Fibroblast of lung (primary cell): ENCODE measurements at regions not wholly inside any gene's neighbourhood (a gene's known extent, or its start where the extent isn't known, plus 50 kb on each side); places are given as distances from the start of the nearest gene placed in this dataset.
A peak's percentile ranks its signal among the peaks of the same experiment; 100 is the strongest.

ENCODE experiments used
- DNase-seq, 2 donors: peaks; one replicate each; pipeline versions ENCODE4 v3.0.0 to v3.0.0-alpha.2; 2010; ENCODE audit warnings: low read depth in 2 of 2
- H2AFZ ChIP-seq: 2 replicates; pipeline ENCODE4 v1.5.1; 2012; ENCODE audit warnings: low read length, control low read depth, inconsistent platforms
- H3K27ac ChIP-seq: 2 replicates; pipeline ENCODE4 v1.5.1; 2011; ENCODE audit warnings: low read length, control low read depth; ENCODE audit not compliant: insufficient read depth
- H3K27me3 ChIP-seq: 2 replicates; pipeline ENCODE4 v1.5.1; 2011; ENCODE audit warnings: mild to moderate bottlenecking, low read length; ENCODE audit not compliant: control insufficient read depth, insufficient read depth
- H3K36me3 ChIP-seq: 2 replicates; pipeline ENCODE4 v1.5.1; 2011; ENCODE audit warnings: low read length; ENCODE audit not compliant: control insufficient read depth, insufficient read depth
- H3K4me1 ChIP-seq: 2 replicates; pipeline ENCODE4 v1.5.1; 2011; ENCODE audit warnings: low read length; ENCODE audit not compliant: control insufficient read depth, insufficient read depth; ENCODE audit errors: extremely low read depth
- H3K4me2 ChIP-seq: 2 replicates; pipeline ENCODE4 v1.5.1; 2011; ENCODE audit warnings: low read length, control low read depth; ENCODE audit not compliant: insufficient read depth; ENCODE audit errors: extremely low read depth
- H3K4me3 ChIP-seq, 4 experiments: fragments of 200-600 bp in 1 of 4; sonication (generic) in 1 of 4; replicated peaks in 1 of 4; 2 replicates each; pipeline ENCODE4 v1.5.1; 2011 to 2016; ENCODE audit warnings: low read length in 4 of 4, low read depth in 3 of 4, mild to moderate bottlenecking in 3 of 4, control low read depth in 2 of 4, inconsistent platforms in 1 of 4, mixed read lengths in 1 of 4; ENCODE audit not compliant: insufficient read depth in 1 of 4; ENCODE audit errors: control extremely low read depth in 1 of 4
- H3K79me2 ChIP-seq: 2 replicates; pipeline ENCODE4 v1.5.1; 2012; ENCODE audit warnings: mild to moderate bottlenecking, low read length, inconsistent platforms; ENCODE audit not compliant: control insufficient read depth, insufficient read depth
- H3K9ac ChIP-seq: 2 replicates; pipeline ENCODE4 v1.5.1; 2011; ENCODE audit warnings: mild to moderate bottlenecking, low read length, control low read depth; ENCODE audit not compliant: insufficient read depth
- H3K9me3 ChIP-seq: 2 replicates; pipeline ENCODE4 v1.5.1; 2012; ENCODE audit warnings: low read depth, low read length; ENCODE audit not compliant: control insufficient read depth, insufficient read depth
- H4K20me1 ChIP-seq: 2 replicates; pipeline ENCODE4 v1.5.1; 2011; ENCODE audit warnings: low read length; ENCODE audit not compliant: control insufficient read depth, insufficient read depth; ENCODE audit errors: extremely low read depth
- EZH2 ChIP-seq: IDR thresholded peaks from 2 replicates; pipeline ENCODE4 v1.5.1; 2012; ENCODE audit warnings: low read length, control low read depth, mild to moderate bottlenecking; ENCODE audit errors: missing control alignments
- TF ChIP-seq, protein P1 (sequence below), 2 donors: IDR thresholded peaks in 1 of 2; conservative IDR thresholded peaks in 1 of 2; 1 replicate in 1 of 2; 2 replicates in 1 of 2; pipeline ENCODE4 v1.5.1; 2011 to 2012; ENCODE audit warnings: low read length in 2 of 2, control low read depth in 1 of 2, inconsistent platforms in 1 of 2, low read depth in 1 of 2, mild to moderate bottlenecking in 1 of 2

DNA sequence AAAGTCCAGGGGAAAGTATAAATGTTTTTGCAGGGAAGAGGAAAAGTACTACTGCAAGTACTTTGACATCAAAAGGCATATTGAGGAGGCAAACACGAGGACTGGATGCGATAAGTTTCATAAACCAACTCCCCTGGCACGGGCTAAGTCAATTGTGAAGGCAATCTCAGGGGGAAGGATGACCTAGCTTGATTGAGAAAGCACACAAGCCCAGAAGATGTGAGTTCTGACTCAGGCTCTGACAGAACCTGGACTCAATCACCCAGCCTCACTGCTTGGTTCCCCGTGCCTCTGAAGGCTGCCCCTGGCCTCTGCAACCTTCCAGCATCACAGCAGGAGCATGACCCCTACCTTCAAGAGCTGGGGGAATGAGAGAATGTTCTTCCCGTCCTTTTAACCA lies 93.2 kb upstream of the ZNF438 start:
- TF ChIP-seq, protein P1, sequence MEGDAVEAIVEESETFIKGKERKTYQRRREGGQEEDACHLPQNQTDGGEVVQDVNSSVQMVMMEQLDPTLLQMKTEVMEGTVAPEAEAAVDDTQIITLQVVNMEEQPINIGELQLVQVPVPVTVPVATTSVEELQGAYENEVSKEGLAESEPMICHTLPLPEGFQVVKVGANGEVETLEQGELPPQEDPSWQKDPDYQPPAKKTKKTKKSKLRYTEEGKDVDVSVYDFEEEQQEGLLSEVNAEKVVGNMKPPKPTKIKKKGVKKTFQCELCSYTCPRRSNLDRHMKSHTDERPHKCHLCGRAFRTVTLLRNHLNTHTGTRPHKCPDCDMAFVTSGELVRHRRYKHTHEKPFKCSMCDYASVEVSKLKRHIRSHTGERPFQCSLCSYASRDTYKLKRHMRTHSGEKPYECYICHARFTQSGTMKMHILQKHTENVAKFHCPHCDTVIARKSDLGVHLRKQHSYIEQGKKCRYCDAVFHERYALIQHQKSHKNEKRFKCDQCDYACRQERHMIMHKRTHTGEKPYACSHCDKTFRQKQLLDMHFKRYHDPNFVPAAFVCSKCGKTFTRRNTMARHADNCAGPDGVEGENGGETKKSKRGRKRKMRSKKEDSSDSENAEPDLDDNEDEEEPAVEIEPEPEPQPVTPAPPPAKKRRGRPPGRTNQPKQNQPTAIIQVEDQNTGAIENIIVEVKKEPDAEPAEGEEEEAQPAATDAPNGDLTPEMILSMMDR (conservative IDR thresholded peaks at IDR 0.05 in 1 of 2, IDR thresholded peaks at IDR 0.05 in 1 of 2; ENCODE audit: low read depth in 1 of 2, low read length in 2 of 2) = no peak
- no peak for TF ChIP-seq EZH2
- Histone ChIP-seq H3K27ac (no peak overlapping the region), H3K27me3 (no peaks in the 10 kb centered on the region), H3K36me3 (no peaks in the 10 kb centered on the region), H3K4me2 (no peak overlapping the region), H3K79me2 (no peaks in the 10 kb centered on the region), H3K9ac (no peak overlapping the region), H3K9me3 (no peaks in the 10 kb centered on the region), H3K4me3 (no peak overlapping the region), H2AFZ (no peak overlapping the region), H4K20me1 (no peaks in the 10 kb centered on the region), H3K4me1 (peaks cover 6% of the 10 kb centered on the region)
- DNase-seq = no peak

DNA sequence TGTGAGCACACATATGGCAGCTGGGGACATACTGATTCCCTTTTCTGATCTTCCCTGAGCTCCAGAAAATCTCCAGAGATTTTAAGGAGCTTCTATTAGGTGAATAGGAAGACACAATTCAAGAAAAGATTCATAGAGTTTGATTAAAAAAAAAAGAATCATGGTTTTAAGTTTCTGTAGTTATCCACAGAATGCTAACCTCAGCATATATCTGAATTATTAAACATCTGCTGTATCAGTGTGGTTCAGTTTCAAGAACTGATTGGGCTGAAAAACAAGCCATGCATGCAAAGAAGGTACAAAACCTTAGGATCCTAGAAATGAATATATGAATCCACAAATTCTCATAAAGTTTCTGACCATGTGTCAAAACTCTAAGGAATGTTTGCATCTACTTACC lies 94.1 kb upstream of the ZNF438 start:
- Histone ChIP-seq H3K4me1 (peaks cover 4% of the 10 kb centered on the region), H3K9me3 (no peaks in the 10 kb centered on the region), H3K27ac (no peak overlapping the region), H2AFZ (no peak overlapping the region), H3K9ac (no peak overlapping the region), H3K79me2 (no peaks in the 10 kb centered on the region), H3K4me3 (no peak overlapping the region), H3K27me3 (no peaks in the 10 kb centered on the region), H3K36me3 (no peaks in the 10 kb centered on the region), H3K4me2 (no peak overlapping the region), H4K20me1 (no peaks in the 10 kb centered on the region)
- DNase-seq = no peak
- TF ChIP-seq, protein P1 (conservative IDR thresholded peaks at IDR 0.05 in 1 of 2, IDR thresholded peaks at IDR 0.05 in 1 of 2; ENCODE audit: low read depth in 1 of 2, low read length in 2 of 2) = no peak
- no peak for TF ChIP-seq EZH2

DNA sequence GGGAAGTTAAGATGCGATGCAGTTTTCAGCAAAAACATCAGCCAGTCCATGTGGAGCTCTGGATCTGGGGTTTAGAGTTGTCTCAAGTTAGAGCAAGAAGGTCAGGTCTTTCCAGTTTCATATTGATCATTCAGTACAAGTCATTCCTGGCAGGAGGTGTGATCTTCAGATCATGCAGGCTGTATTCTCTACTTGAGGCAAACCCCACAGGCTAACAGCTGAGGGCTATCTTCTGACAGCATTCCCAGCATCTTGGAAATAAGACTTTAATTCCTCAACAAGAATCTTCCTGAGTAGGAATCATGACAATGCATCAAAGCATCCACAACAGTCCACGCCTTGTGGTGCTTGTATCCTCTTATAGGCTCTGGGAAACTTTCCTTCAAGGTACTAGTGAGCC lies 94.9 kb upstream of the ZNF438 start:
- peaks cover 3% of the 10 kb centered on the region for H3K4me1 ChIP-seq
- H3K4me3 ChIP-seq = no peak overlapping the region
- no peaks in the 10 kb centered on the region for H3K9me3 ChIP-seq
- H3K27me3 ChIP-seq = no peaks in the 10 kb centered on the region
- H3K79me2 ChIP-seq = no peaks in the 10 kb centered on the region
- no peak for TF ChIP-seq EZH2
- TF ChIP-seq, protein P1 (conservative IDR thresholded peaks at IDR 0.05 in 1 of 2, IDR thresholded peaks at IDR 0.05 in 1 of 2; ENCODE audit: low read depth in 1 of 2, low read length in 2 of 2) = no peak
- H2AFZ ChIP-seq = no peak overlapping the region
- no peaks in the 10 kb centered on the region for H4K20me1 ChIP-seq
- H3K4me2 ChIP-seq = no peak overlapping the region
- no peak overlapping the region for H3K27ac ChIP-seq
- no peaks in the 10 kb centered on the region for H3K36me3 ChIP-seq
- peak in 1 of 2 donors; percentile 27 for DNase-seq
- no peak overlapping the region for H3K9ac ChIP-seq
